GM13976 (cell line): ENCODE measurements at regions not wholly inside any gene's neighbourhood (a gene's known extent, or its start where the extent isn't known, plus 50 kb on each side); places are given as distances from the start of the nearest gene placed in this dataset.
"Not testable (repeated sequence)": the region's sequence is repeated elsewhere in the genome, so short reads cannot be mapped to it uniquely, and the experiment has no call there.

Experiments
- DNase-seq: peaks from one replicate; pipeline ENCODE4 v3.0.0; 2012; ENCODE audit warnings: low spot score
- CTCF ChIP-seq: IDR thresholded peaks from 2 replicates; pipeline ENCODE4 v1.5.1; 2012; ENCODE audit warnings: borderline replicate concordance, mild to moderate bottlenecking; ENCODE audit not compliant: insufficient read depth; ENCODE audit errors: extremely low read depth, missing control alignments, control extremely low read depth
- in situ Hi-C: fragments of 300-500 bp; cut with MboI; formaldehyde crosslinking; loops from one replicate; pipeline ENCODE4 v1.12.0; 2022; ENCODE audit warnings: low sequenced_read_pairs, mixed read lengths, inconsistent platforms; ENCODE audit not compliant: unreplicated experiment

- TF ChIP-seq CTCF: no peak
- DNase-seq: no peak
- in situ Hi-C loops: no loop called here
These were observed 50.8 kb upstream of the MCUR1 start for GRCh38 chr6:13865141-13865540.

GRCh38 chr6:13864669-13865068 lies 50.3 kb upstream of the MCUR1 start:
- in situ Hi-C loops, DNase-seq: not testable (repeated sequence)
